HCT116 (cell line): ENCODE measurements at regions not wholly inside any gene's neighbourhood (a gene's known extent, or its start where the extent isn't known, plus 50 kb on each side); places are given as distances from the start of the nearest gene placed in this dataset.

Source experiments
- ATAC-seq: fragments of 200-7000 bp; cut with Tn5 transposase; 2 replicates; pipeline ENCODE4 v1.9.1; 2020; ENCODE audit warnings: mild to moderate bottlenecking, moderate library complexity
- BruUV-seq: library from RNA; stranded (reverse); fragments of 400-500 nt; replicated peaks from 2 replicates; lab custom pipeline; 2021; lab: Mats Ljungman, UMichigan
- CTCF ChIA-PET: fragments of 300-600 bp; sonication (Branson Sonifier 250); formaldehyde crosslinking; loops from one replicate; lab custom pipeline; 2021; ENCODE audit warnings: antibody characterized with exemption; lab: Charles Lee
- POLR2A ChIA-PET: fragments of 300-600, 350-600 bp; sonication (Branson Sonifier 250); formaldehyde crosslinking; loops from one replicate; lab custom pipeline; 2021; ENCODE audit warnings: antibody characterized with exemption; lab: Charles Lee
- RAD21 ChIA-PET, 2 experiments: fragments of 300-600 bp; sonication (Branson Sonifier 250); formaldehyde crosslinking; loops; one replicate each; lab custom pipeline; 2023; ENCODE audit warnings: low total read pairs in 2 of 2; ENCODE audit not compliant: uncharacterized antibody in 2 of 2, unreplicated experiment in 2 of 2, low non-redundant PET in 1 of 2; lab: Charles Lee
- DNase-seq: peaks from one replicate; pipeline ENCODE4 v3.0.0-alpha.2; 2010; ENCODE audit warnings: low read depth, low spot score
- H2AFZ ChIP-seq: fragments of 200-600 bp; shearing (Covaris generic), sonication (generic); 2 replicates; pipeline ENCODE4 v1.6.1; 2017; ENCODE audit warnings: low read depth, mixed run types, mixed read lengths, antibody characterized with exemption, low read length; ENCODE audit not compliant: poor library complexity, severe bottlenecking
- H3K27ac ChIP-seq: 2 replicates; pipeline ENCODE4 v1.5.1; 2012; ENCODE audit warnings: low read depth, low read length
- H3K27me3 ChIP-seq: fragments of 200-600 bp; sonication (generic); 2 replicates; pipeline ENCODE4 v1.6.1; 2016; ENCODE audit warnings: mixed run types, low read length, mixed read lengths; ENCODE audit not compliant: insufficient read depth
- H3K36me3 ChIP-seq, 2 experiments: fragments of 200-500 bp in 1 of 2; fragments of 200-600 bp in 1 of 2; sonication (Bioruptor generic) in 1 of 2; sonication (generic) in 1 of 2; 2 replicates each; pipeline versions ENCODE4 v1.5.1 to v1.6.1; 2014 to 2016; ENCODE audit warnings: low read length in 2 of 2, inconsistent platforms in 1 of 2, mixed read lengths in 1 of 2, mixed run types in 1 of 2; ENCODE audit not compliant: insufficient read depth in 2 of 2, control insufficient read depth in 1 of 2
- H3K4me1 ChIP-seq, 2 experiments: fragments of 200-600 bp in 1 of 2; sonication (generic) in 1 of 2; 2 replicates each; pipeline versions ENCODE4 v1.5.1 to v1.6.1; 2012 to 2017; ENCODE audit warnings: low read length in 2 of 2, inconsistent platforms in 1 of 2, mild to moderate bottlenecking in 1 of 2, mixed read lengths in 1 of 2, mixed run types in 1 of 2, moderate library complexity in 1 of 2; ENCODE audit not compliant: insufficient read depth in 2 of 2, control insufficient read depth in 1 of 2
- H3K4me2 ChIP-seq: fragments of 200-600 bp; sonication (generic); 2 replicates; pipeline ENCODE4 v1.6.1; 2017; ENCODE audit warnings: mixed run types, low read length, mixed read lengths
- H3K4me3 ChIP-seq, 2 experiments: fragments of 200-600 bp in 1 of 2; sonication (generic) in 1 of 2; replicated peaks in 1 of 2; 2 replicates each; pipeline ENCODE4 v1.5.1; 2011 to 2016; ENCODE audit warnings: low read length in 2 of 2, control low read depth in 1 of 2, low read depth in 1 of 2, mild to moderate bottlenecking in 1 of 2, mixed read lengths in 1 of 2, mixed run types in 1 of 2
- H3K79me2 ChIP-seq: fragments of 200-600 bp; sonication (generic); 2 replicates; pipeline ENCODE4 v1.6.1; 2017; ENCODE audit warnings: mild to moderate bottlenecking, mixed run types, low read length, moderate library complexity, mixed read lengths; ENCODE audit not compliant: insufficient read depth
- H3K9ac ChIP-seq: fragments of 200-600 bp; sonication (generic); 2 replicates; pipeline ENCODE4 v1.6.1; 2016; ENCODE audit warnings: low read length, mixed read lengths
- H3K9me2 ChIP-seq: fragments of 200-600 bp; sonication (generic), shearing (Covaris generic); 2 replicates; pipeline ENCODE4 v1.6.1; 2017; ENCODE audit warnings: mixed run types, mild to moderate bottlenecking, moderate library complexity; ENCODE audit not compliant: insufficient read depth
- H3K9me3 ChIP-seq, 2 experiments: fragments of 200-500 bp in 1 of 2; fragments of 200-600 bp in 1 of 2; sonication (Bioruptor generic) in 1 of 2; sonication (generic) in 1 of 2; 2 replicates each; pipeline ENCODE4 v1.6.1; 2014 to 2017; ENCODE audit warnings: low read length in 2 of 2, mixed read lengths in 2 of 2, inconsistent platforms in 1 of 2, low read depth in 1 of 2, mild to moderate bottlenecking in 1 of 2, mixed run types in 1 of 2, moderate library complexity in 1 of 2; ENCODE audit not compliant: control insufficient read depth in 1 of 2, insufficient read depth in 1 of 2
- H4K20me1 ChIP-seq: fragments of 200-600 bp; sonication (generic), shearing (Covaris generic); 2 replicates; pipeline ENCODE4 v1.6.1; 2017; ENCODE audit warnings: mixed run types, mild to moderate bottlenecking, moderate library complexity; ENCODE audit not compliant: insufficient read depth
- CBX3 ChIP-seq: IDR thresholded peaks from 2 replicates; pipeline ENCODE4 v1.6.1; 2012; ENCODE audit warnings: low read depth
- CEBPB ChIP-seq: IDR thresholded peaks from 2 replicates; pipeline ENCODE4 v1.6.1; 2012; ENCODE audit warnings: low read depth
- ELF1 ChIP-seq: IDR thresholded peaks from 2 replicates; pipeline ENCODE4 v1.6.1; 2012; ENCODE audit warnings: low read depth, borderline replicate concordance
- EZH2 ChIP-seq: fragments of 200-600 bp; sonication (generic); IDR thresholded peaks from 2 replicates; pipeline ENCODE4 v1.6.1; 2017; ENCODE audit warnings: antibody characterized with exemption, mixed run types
- FOSL1 ChIP-seq: IDR thresholded peaks from 2 replicates; pipeline ENCODE4 v1.6.1; 2012; ENCODE audit warnings: low read depth
- JUND ChIP-seq: IDR thresholded peaks from 2 replicates; pipeline ENCODE4 v1.6.1; 2012
- RAD21 ChIP-seq: IDR thresholded peaks from 2 replicates; pipeline ENCODE4 v1.6.1; 2012; ENCODE audit warnings: low read depth, mild to moderate bottlenecking
- SIN3A ChIP-seq: IDR thresholded peaks from 2 replicates; pipeline ENCODE4 v1.6.1; 2012; ENCODE audit warnings: low read depth
- SP1 ChIP-seq: IDR thresholded peaks from 2 replicates; pipeline ENCODE4 v1.6.1; 2012; ENCODE audit warnings: low read depth
- SRF ChIP-seq: IDR thresholded peaks from 2 replicates; pipeline ENCODE4 v1.6.1; 2012; ENCODE audit warnings: low read depth
- TCF7L2 ChIP-seq: IDR thresholded peaks from 2 replicates; pipeline ENCODE4 v1.7.0; 2011; ENCODE audit warnings: borderline replicate concordance, inconsistent platforms; ENCODE audit not compliant: insufficient read depth, insufficient read length; ENCODE audit errors: extremely low read depth
- ZFX ChIP-seq: fragments of 450-650 bp; IDR thresholded peaks from 2 replicates; pipeline ENCODE4 v1.6.1; 2017
- ZNF274 ChIP-seq: fragments of 200-500 bp; sonication (Bioruptor generic); IDR thresholded peaks from 2 replicates; pipeline ENCODE4 v1.6.1; 2014; ENCODE audit warnings: mild to moderate bottlenecking, low read depth, low read length, inconsistent platforms
- intact Hi-C: fragments of 100-400 bp; cut with micrococcal nuclease; formaldehyde crosslinking; loops from 2 replicates; pipeline ENCODE4 v1.10.0; 2022
- TF ChIP-seq, protein P1 (sequence below): IDR thresholded peaks from 2 replicates; pipeline ENCODE4 v1.6.1; 2011; ENCODE audit warnings: mild to moderate bottlenecking, low read length, moderate library complexity; ENCODE audit not compliant: insufficient replicate concordance; ENCODE audit errors: extremely low read depth
- TF ChIP-seq, protein P2 (sequence below): IDR thresholded peaks from 2 replicates; pipeline ENCODE4 v1.6.1; 2012; ENCODE audit warnings: low read depth
- TF ChIP-seq, protein P3 (sequence below): IDR thresholded peaks from 2 replicates; pipeline ENCODE4 v1.6.1; 2012
- TF ChIP-seq, protein P4 (sequence below): IDR thresholded peaks from 2 replicates; pipeline ENCODE4 v1.6.1; 2012

DNA sequence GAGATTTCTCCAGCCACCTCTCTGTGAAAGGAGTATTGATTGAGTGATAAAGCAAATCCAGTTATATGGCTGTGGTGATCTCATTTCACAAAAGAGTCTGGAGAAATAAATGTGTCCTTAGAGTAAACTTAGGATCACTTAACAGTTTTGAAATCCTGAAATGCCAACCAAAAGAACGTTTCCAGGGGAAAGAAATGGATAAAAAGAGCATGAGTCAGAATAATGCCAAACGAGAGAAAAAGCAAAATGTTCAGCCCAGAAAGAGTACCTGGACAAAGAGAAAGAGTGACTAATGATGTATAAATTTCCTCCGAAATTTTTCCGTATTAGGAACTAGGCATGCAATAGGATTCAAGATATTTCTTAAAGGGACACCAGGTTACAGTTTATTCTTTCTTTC, 463.1 kb upstream of the CDH10 start:
- no peak overlapping the region for H3K27ac ChIP-seq
- H3K9me2 ChIP-seq: no peaks in the 10 kb centered on the region
- H3K79me2 ChIP-seq: no peaks in the 10 kb centered on the region
- peaks cover 0 to 7% of the 10 kb centered on the region in 2 experiments; a peak in 2 of 4 replicates for H3K9me3 ChIP-seq
- TF ChIP-seq FOSL1 (no peak), TCF7L2 (no peak), SRF (no peak), CBX3 (no peak), CEBPB (no peak), ZNF274 (no peak), SIN3A (no peak), EZH2 (no peak)
- TF ChIP-seq, protein P1, sequence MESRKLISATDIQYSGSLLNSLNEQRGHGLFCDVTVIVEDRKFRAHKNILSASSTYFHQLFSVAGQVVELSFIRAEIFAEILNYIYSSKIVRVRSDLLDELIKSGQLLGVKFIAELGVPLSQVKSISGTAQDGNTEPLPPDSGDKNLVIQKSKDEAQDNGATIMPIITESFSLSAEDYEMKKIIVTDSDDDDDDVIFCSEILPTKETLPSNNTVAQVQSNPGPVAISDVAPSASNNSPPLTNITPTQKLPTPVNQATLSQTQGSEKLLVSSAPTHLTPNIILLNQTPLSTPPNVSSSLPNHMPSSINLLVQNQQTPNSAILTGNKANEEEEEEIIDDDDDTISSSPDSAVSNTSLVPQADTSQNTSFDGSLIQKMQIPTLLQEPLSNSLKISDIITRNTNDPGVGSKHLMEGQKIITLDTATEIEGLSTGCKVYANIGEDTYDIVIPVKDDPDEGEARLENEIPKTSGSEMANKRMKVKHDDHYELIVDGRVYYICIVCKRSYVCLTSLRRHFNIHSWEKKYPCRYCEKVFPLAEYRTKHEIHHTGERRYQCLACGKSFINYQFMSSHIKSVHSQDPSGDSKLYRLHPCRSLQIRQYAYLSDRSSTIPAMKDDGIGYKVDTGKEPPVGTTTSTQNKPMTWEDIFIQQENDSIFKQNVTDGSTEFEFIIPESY: no peak
- ChIA-PET POLR2A (no interaction called here), CTCF (no interaction called here), RAD21 (no interaction called here)
- H3K9ac ChIP-seq: no peak overlapping the region
- no peaks in the 10 kb centered on the region for H4K20me1 ChIP-seq
- H3K36me3 ChIP-seq: no peaks in the 10 kb centered on the region
- no peak overlapping the region for H2AFZ ChIP-seq
- no peak overlapping the region for H3K4me2 ChIP-seq
- no peak for DNase-seq
- H3K4me3 ChIP-seq: no peak overlapping the region
- intact Hi-C loops: no loop called here
- H3K4me1 ChIP-seq: no peaks in the 10 kb centered on the region
- ATAC-seq: no peak
- no TSS peak for BruUV-seq
- H3K27me3 ChIP-seq: no peaks in the 10 kb centered on the region

DNA sequence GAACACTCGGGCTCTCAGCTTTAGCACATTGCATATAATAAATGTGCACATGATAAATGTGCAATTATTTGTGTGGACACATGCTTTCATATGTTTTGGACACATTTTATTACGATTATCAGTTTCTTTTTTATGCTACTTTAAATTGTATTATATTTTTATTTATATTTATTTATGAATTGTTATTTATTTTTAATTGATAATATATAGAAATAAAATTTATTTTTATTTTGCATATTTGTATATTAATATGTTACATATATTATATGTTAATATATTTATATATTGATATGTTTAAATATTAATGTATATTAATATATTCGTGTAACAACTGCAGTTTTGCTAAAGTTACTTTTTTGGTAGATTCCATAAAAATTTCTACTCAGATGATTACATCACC, 454.8 kb upstream of the CDH10 start:
- no peak overlapping the region for H3K4me3 ChIP-seq
- H3K27ac ChIP-seq: no peak overlapping the region
- CTCF ChIA-PET: no interaction called here
- H3K9ac ChIP-seq: no peak overlapping the region
- no peaks in the 10 kb centered on the region for H3K4me1 ChIP-seq
- no peaks in the 10 kb centered on the region for H3K27me3 ChIP-seq
- H3K9me3 ChIP-seq: peaks cover 7 to 19% of the 10 kb centered on the region in 2 experiments; a peak in 2 of 4 replicates
- intact Hi-C loops: no loop called here
- DNase-seq: no peak
- H3K79me2 ChIP-seq: no peaks in the 10 kb centered on the region
- RAD21 ChIA-PET: no interaction called here
- no peaks in the 10 kb centered on the region for H3K9me2 ChIP-seq
- H3K36me3 ChIP-seq: no peaks in the 10 kb centered on the region
- H4K20me1 ChIP-seq: no peaks in the 10 kb centered on the region
- no TSS peak for BruUV-seq
- POLR2A ChIA-PET: no interaction called here
- ATAC-seq: no peak
- no peak overlapping the region for H2AFZ ChIP-seq
- H3K4me2 ChIP-seq: no peak overlapping the region
- TF ChIP-seq CBX3 (no peak), CEBPB (no peak), RAD21 (no peak), FOSL1 (no peak), JUND (no peak), SP1 (no peak), SRF (no peak), ZFX (no peak), ELF1 (no peak), SIN3A (no peak)
- TF ChIP-seq, protein P2, sequence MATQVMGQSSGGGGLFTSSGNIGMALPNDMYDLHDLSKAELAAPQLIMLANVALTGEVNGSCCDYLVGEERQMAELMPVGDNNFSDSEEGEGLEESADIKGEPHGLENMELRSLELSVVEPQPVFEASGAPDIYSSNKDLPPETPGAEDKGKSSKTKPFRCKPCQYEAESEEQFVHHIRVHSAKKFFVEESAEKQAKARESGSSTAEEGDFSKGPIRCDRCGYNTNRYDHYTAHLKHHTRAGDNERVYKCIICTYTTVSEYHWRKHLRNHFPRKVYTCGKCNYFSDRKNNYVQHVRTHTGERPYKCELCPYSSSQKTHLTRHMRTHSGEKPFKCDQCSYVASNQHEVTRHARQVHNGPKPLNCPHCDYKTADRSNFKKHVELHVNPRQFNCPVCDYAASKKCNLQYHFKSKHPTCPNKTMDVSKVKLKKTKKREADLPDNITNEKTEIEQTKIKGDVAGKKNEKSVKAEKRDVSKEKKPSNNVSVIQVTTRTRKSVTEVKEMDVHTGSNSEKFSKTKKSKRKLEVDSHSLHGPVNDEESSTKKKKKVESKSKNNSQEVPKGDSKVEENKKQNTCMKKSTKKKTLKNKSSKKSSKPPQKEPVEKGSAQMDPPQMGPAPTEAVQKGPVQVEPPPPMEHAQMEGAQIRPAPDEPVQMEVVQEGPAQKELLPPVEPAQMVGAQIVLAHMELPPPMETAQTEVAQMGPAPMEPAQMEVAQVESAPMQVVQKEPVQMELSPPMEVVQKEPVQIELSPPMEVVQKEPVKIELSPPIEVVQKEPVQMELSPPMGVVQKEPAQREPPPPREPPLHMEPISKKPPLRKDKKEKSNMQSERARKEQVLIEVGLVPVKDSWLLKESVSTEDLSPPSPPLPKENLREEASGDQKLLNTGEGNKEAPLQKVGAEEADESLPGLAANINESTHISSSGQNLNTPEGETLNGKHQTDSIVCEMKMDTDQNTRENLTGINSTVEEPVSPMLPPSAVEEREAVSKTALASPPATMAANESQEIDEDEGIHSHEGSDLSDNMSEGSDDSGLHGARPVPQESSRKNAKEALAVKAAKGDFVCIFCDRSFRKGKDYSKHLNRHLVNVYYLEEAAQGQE: no peak
- TF ChIP-seq, protein P3, sequence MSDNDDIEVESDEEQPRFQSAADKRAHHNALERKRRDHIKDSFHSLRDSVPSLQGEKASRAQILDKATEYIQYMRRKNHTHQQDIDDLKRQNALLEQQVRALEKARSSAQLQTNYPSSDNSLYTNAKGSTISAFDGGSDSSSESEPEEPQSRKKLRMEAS: no peak
- TF ChIP-seq, protein P4, sequence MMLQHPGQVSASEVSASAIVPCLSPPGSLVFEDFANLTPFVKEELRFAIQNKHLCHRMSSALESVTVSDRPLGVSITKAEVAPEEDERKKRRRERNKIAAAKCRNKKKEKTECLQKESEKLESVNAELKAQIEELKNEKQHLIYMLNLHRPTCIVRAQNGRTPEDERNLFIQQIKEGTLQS: no peak
